A549 (cell line): ENCODE measurements at regions not wholly inside any gene's neighbourhood (a gene's known extent, or its start where the extent isn't known, plus 50 kb on each side); places are given as distances from the start of the nearest gene placed in this dataset.

Experiments
- JUN ChIP-seq, 2 experiments: fragments of >200 bp; sonication (Bioruptor Twin); formaldehyde crosslinking; IDR thresholded peaks; 2 replicates in 1 of 2; 3 replicates in 1 of 2; pipeline ENCODE4 v1.6.1; 2016 to 2017
- MAZ ChIP-seq: fragments of 150-350 bp; IDR thresholded peaks from 2 replicates; pipeline ENCODE4 v1.6.1; 2014; ENCODE audit warnings: antibody characterized with exemption, low read depth, low read length, borderline replicate concordance
- TF ChIP-seq, protein P1 (sequence below): fragments of >200 bp; sonication (Bioruptor Twin); formaldehyde crosslinking; IDR thresholded peaks from 3 replicates; pipeline ENCODE4 v1.5.1; 2016

DNA sequence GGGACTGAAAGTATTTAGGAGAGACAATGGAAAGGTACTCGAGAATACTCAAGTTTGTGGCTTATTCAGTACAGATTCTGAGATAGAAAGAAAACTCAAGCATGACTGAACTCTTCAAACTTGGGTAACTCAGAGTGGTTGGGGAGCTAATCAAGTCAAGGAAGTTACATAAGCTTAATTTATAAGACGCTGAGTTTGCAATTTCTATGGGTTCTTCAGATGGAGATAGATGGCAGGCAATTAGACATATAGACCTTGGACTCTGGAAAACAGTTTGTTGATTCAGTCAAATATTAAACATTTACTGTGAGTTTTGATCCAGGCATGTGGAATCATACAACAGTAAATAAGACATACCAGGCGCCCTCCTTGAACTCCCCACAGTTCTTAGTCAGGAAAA lies 1749.9 kb upstream of the TENM3 start:
- TF ChIP-seq, protein P1, sequence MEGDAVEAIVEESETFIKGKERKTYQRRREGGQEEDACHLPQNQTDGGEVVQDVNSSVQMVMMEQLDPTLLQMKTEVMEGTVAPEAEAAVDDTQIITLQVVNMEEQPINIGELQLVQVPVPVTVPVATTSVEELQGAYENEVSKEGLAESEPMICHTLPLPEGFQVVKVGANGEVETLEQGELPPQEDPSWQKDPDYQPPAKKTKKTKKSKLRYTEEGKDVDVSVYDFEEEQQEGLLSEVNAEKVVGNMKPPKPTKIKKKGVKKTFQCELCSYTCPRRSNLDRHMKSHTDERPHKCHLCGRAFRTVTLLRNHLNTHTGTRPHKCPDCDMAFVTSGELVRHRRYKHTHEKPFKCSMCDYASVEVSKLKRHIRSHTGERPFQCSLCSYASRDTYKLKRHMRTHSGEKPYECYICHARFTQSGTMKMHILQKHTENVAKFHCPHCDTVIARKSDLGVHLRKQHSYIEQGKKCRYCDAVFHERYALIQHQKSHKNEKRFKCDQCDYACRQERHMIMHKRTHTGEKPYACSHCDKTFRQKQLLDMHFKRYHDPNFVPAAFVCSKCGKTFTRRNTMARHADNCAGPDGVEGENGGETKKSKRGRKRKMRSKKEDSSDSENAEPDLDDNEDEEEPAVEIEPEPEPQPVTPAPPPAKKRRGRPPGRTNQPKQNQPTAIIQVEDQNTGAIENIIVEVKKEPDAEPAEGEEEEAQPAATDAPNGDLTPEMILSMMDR = no peak
- no peak for TF ChIP-seq MAZ
- TF ChIP-seq JUN (IDR thresholded peaks at IDR 0.05) = no peak
